PFSK-1 (cell line): ENCODE measurements at regions not wholly inside any gene's neighbourhood (a gene's known extent, or its start where the extent isn't known, plus 50 kb on each side); places are given as distances from the start of the nearest gene placed in this dataset.

Experiments used
- POLR2AphosphoS5 ChIP-seq: IDR thresholded peaks from 2 replicates; pipeline ENCODE4 v1.6.1; 2012; ENCODE audit warnings: low read depth, mild to moderate bottlenecking, control low read depth, low read length, moderate library complexity
- SIN3A ChIP-seq: IDR thresholded peaks from 2 replicates; pipeline ENCODE4 v1.6.1; 2012; ENCODE audit warnings: mild to moderate bottlenecking, low read length, moderate library complexity, borderline replicate concordance; ENCODE audit not compliant: insufficient read depth
- TAF1 ChIP-seq: IDR thresholded peaks from 2 replicates; pipeline ENCODE4 v1.6.1; 2012; ENCODE audit warnings: low read length, control low read depth, borderline replicate concordance; ENCODE audit not compliant: insufficient read depth

- no peak for TF ChIP-seq TAF1
- TF ChIP-seq SIN3A, result no peak
- no peak for TF ChIP-seq POLR2AphosphoS5
These were observed 345.4 kb downstream of the CDH9 start for GRCh38 chr5:26692952-26693351.
